H9 (cell line): ENCODE measurements at regions not wholly inside any gene's neighbourhood (a gene's known extent, or its start where the extent isn't known, plus 50 kb on each side); places are given as distances from the start of the nearest gene placed in this dataset.

Experiments
- DNase-seq: peaks from one replicate; pipeline ENCODE4 v3.0.0-alpha.2; 2017
- H2AFZ ChIP-seq: one replicate; pipeline ENCODE4 v1.6.1; 2013; ENCODE audit warnings: mild to moderate bottlenecking, low read length, control low read depth, moderate library complexity
- H2AK5ac ChIP-seq: 2 replicates; pipeline ENCODE4 v1.6.1; 2013; ENCODE audit warnings: low read length, control low read depth, mixed read lengths; ENCODE audit not compliant: insufficient read length
- H2BK120ac ChIP-seq: one replicate; pipeline ENCODE4 v1.6.1; 2013; ENCODE audit warnings: low read depth, mild to moderate bottlenecking, low read length, control low read depth, inconsistent platforms; ENCODE audit not compliant: poor library complexity, severe bottlenecking
- H2BK12ac ChIP-seq: 2 replicates; pipeline ENCODE4 v1.6.1; 2013; ENCODE audit warnings: low read length, control low read depth, mixed read lengths, low read depth; ENCODE audit not compliant: insufficient read length
- H2BK15ac ChIP-seq: 2 replicates; pipeline ENCODE4 v1.6.1; 2013; ENCODE audit warnings: low read depth, low read length, control low read depth
- H2BK20ac ChIP-seq: one replicate; pipeline ENCODE4 v1.6.1; 2013; ENCODE audit warnings: low read depth, mild to moderate bottlenecking, low read length, control low read depth, inconsistent platforms; ENCODE audit not compliant: poor library complexity, severe bottlenecking
- H2BK5ac ChIP-seq: 2 replicates; pipeline ENCODE4 v1.6.1; 2013; ENCODE audit warnings: low read length, control low read depth, mixed read lengths; ENCODE audit not compliant: insufficient read length
- H3K14ac ChIP-seq: 2 replicates; pipeline ENCODE4 v1.6.1; 2013; ENCODE audit warnings: low read length, control low read depth; ENCODE audit not compliant: insufficient read depth
- H3K18ac ChIP-seq: 2 replicates; pipeline ENCODE4 v1.6.1; 2013; ENCODE audit warnings: low read depth, mild to moderate bottlenecking, mixed read lengths, low read length, control low read depth; ENCODE audit not compliant: insufficient read length
- H3K23ac ChIP-seq: 2 replicates; pipeline ENCODE4 v1.6.1; 2013; ENCODE audit warnings: low read length, control low read depth, mixed read lengths, low read depth; ENCODE audit not compliant: insufficient read length
- H3K23me2 ChIP-seq: 2 replicates; pipeline ENCODE4 v1.6.1; 2013; ENCODE audit warnings: low read depth, mild to moderate bottlenecking, mixed read lengths, low read length, control low read depth; ENCODE audit not compliant: insufficient read length, poor library complexity, severe bottlenecking
- H3K27ac ChIP-seq: 2 replicates; pipeline ENCODE4 v1.5.1; 2013; ENCODE audit warnings: low read length, control low read depth, mixed read lengths, low read depth; ENCODE audit not compliant: insufficient read length
- H3K27me3 ChIP-seq: 2 replicates; pipeline ENCODE4 v1.6.1; 2013; ENCODE audit warnings: low read length, control low read depth, inconsistent platforms; ENCODE audit not compliant: insufficient read depth
- H3K4ac ChIP-seq: 2 replicates; pipeline ENCODE4 v1.6.1; 2013; ENCODE audit warnings: low read depth, mild to moderate bottlenecking, control low read depth, inconsistent platforms, low read length, moderate library complexity
- H3K4me1 ChIP-seq: 2 replicates; pipeline ENCODE4 v1.6.1; 2013; ENCODE audit warnings: low read length, control low read depth, inconsistent platforms; ENCODE audit not compliant: insufficient read depth
- H3K4me2 ChIP-seq: 2 replicates; pipeline ENCODE4 v1.6.1; 2013; ENCODE audit warnings: low read length, control low read depth, mixed read lengths; ENCODE audit not compliant: insufficient read length, insufficient read depth
- H3K56ac ChIP-seq: 2 replicates; pipeline ENCODE4 v1.6.1; 2013; ENCODE audit warnings: low read depth, mild to moderate bottlenecking, mixed read lengths, low read length, control low read depth; ENCODE audit not compliant: insufficient read length
- H3K79me1 ChIP-seq: 2 replicates; pipeline ENCODE4 v1.6.1; 2013; ENCODE audit warnings: low read depth, mild to moderate bottlenecking, moderate library complexity, low read length, control low read depth, inconsistent platforms; ENCODE audit not compliant: insufficient read depth, poor library complexity, severe bottlenecking
- H3K79me2 ChIP-seq: 2 replicates; pipeline ENCODE4 v1.6.1; 2013; ENCODE audit warnings: low read length, control low read depth, inconsistent platforms; ENCODE audit not compliant: insufficient read depth
- H3K9ac ChIP-seq: 2 replicates; pipeline ENCODE4 v1.6.1; 2013; ENCODE audit warnings: low read length, control low read depth, mixed read lengths; ENCODE audit not compliant: insufficient read length; ENCODE audit errors: extremely low read depth
- H3K9me3 ChIP-seq: one replicate; pipeline ENCODE4 v1.6.1; 2013; ENCODE audit warnings: low read depth, low read length, inconsistent platforms; ENCODE audit not compliant: control insufficient read depth
- H3T11ph ChIP-seq: one replicate; pipeline ENCODE4 v1.6.1; 2013; ENCODE audit warnings: mild to moderate bottlenecking, low read length, control low read depth, inconsistent platforms
- H4K20me1 ChIP-seq: one replicate; pipeline ENCODE4 v1.6.1; 2013; ENCODE audit not compliant: control insufficient read depth, insufficient read length, insufficient read depth
- H4K5ac ChIP-seq: 2 replicates; pipeline ENCODE4 v1.6.1; 2013; ENCODE audit warnings: low read depth, mild to moderate bottlenecking, mixed read lengths, low read length, control low read depth; ENCODE audit not compliant: insufficient read length
- H4K8ac ChIP-seq: replicated peaks from 2 replicates; pipeline ENCODE4 v1.6.1; 2013; ENCODE audit warnings: low read length, control low read depth, mixed read lengths, low read depth; ENCODE audit not compliant: insufficient read length
- H4K91ac ChIP-seq: 2 replicates; pipeline ENCODE4 v1.6.1; 2013; ENCODE audit warnings: low read depth, mild to moderate bottlenecking, moderate library complexity, mixed read lengths, low read length, control low read depth; ENCODE audit not compliant: insufficient read length
- H3K27ac Mint-ChIP-seq, 3 experiments: 2 replicates in 2 of 3; 3 replicates in 1 of 3; pipeline ENCODE4 v1.8.0; 2020 to 2021; ENCODE audit warnings: mixed read lengths in 3 of 3, mild to moderate bottlenecking in 1 of 3, moderate library complexity in 1 of 3
- H3K27me3 Mint-ChIP-seq: 2 replicates; pipeline ENCODE4 v1.8.0; 2021; ENCODE audit warnings: low read depth, mild to moderate bottlenecking, moderate library complexity, mixed read lengths
- H3K36me3 Mint-ChIP-seq, 3 experiments: 2 replicates in 2 of 3; 3 replicates in 1 of 3; pipeline ENCODE4 v1.8.0; 2020 to 2021; ENCODE audit warnings: low read depth in 3 of 3, mixed read lengths in 3 of 3; ENCODE audit not compliant: insufficient read depth in 1 of 3
- H3K4me1 Mint-ChIP-seq, 2 experiments: 2 replicates each; pipeline ENCODE4 v1.8.0; 2020; ENCODE audit warnings: mixed read lengths in 2 of 2
- H3K4me3 Mint-ChIP-seq, 2 experiments: 2 replicates in 1 of 2; 3 replicates in 1 of 2; pipeline ENCODE4 v1.8.0; 2020 to 2021; ENCODE audit warnings: mild to moderate bottlenecking in 2 of 2, mixed read lengths in 2 of 2, moderate library complexity in 1 of 2
- H3K9me3 Mint-ChIP-seq, 2 experiments: 2 replicates in 1 of 2; 3 replicates in 1 of 2; pipeline ENCODE4 v1.8.0; 2020; ENCODE audit warnings: mild to moderate bottlenecking in 2 of 2, mixed read lengths in 2 of 2, moderate library complexity in 1 of 2
- WGBS: extraction: QIAGEN DNeasy Blood & Tissue Kit; methylation state at CpG from one replicate; pipeline ENCODE4 v1.1.7; 2013; ENCODE audit warnings: missing lambda C conversion rate, low lambda C conversion rate, mixed read lengths; ENCODE audit not compliant: insufficient read length; ENCODE audit errors: extremely low coverage; 5-methylcytosine and 5-hydroxymethylcytosine counted together
- TF ChIP-seq, protein P1 (sequence below): fragments of 200-600 bp; sonication (generic); conservative IDR thresholded peaks from 3 replicates; pipeline ENCODE4 v1.8.0; 2021; ENCODE audit warnings: antibody characterized with exemption, mild to moderate bottlenecking

GRCh38 chr10:78803710-78804109, 265.1 kb upstream of the ZMIZ1 start:
- no peak overlapping the region for H2BK12ac ChIP-seq
- H3K23ac ChIP-seq, result no peak overlapping the region
- H2BK20ac ChIP-seq, result no peak overlapping the region
- no peak overlapping the region for H2AFZ ChIP-seq
- no peak overlapping the region for H3K4ac ChIP-seq
- no peaks in the 10 kb centered on the region for H3K79me2 ChIP-seq
- no peaks in the 10 kb centered on the region for H3K4me1 ChIP-seq
- no peak overlapping the region for H2AK5ac ChIP-seq
- no peaks in the 10 kb centered on the region for H3K23me2 ChIP-seq
- Mint-ChIP-seq H3K9me3 (no peaks in the 10 kb centered on the region), H3K36me3 (no peaks in the 10 kb centered on the region; a peak in 1 of 7 replicates), H3K4me3 (no peak overlapping the region), H3K4me1 (peaks cover 5 to 16% of the 10 kb centered on the region in 2 experiments), H3K27me3 (peaks cover 55% of the 10 kb centered on the region), H3K27ac (no peak overlapping the region; a peak in 1 of 7 replicates)
- TF ChIP-seq, protein P1, sequence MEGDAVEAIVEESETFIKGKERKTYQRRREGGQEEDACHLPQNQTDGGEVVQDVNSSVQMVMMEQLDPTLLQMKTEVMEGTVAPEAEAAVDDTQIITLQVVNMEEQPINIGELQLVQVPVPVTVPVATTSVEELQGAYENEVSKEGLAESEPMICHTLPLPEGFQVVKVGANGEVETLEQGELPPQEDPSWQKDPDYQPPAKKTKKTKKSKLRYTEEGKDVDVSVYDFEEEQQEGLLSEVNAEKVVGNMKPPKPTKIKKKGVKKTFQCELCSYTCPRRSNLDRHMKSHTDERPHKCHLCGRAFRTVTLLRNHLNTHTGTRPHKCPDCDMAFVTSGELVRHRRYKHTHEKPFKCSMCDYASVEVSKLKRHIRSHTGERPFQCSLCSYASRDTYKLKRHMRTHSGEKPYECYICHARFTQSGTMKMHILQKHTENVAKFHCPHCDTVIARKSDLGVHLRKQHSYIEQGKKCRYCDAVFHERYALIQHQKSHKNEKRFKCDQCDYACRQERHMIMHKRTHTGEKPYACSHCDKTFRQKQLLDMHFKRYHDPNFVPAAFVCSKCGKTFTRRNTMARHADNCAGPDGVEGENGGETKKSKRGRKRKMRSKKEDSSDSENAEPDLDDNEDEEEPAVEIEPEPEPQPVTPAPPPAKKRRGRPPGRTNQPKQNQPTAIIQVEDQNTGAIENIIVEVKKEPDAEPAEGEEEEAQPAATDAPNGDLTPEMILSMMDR, result no peak
- H3K4me2 ChIP-seq, result no peak overlapping the region
- H3K56ac ChIP-seq, result no peak overlapping the region
- no peak overlapping the region for H3K18ac ChIP-seq
- no CpG with 5 or more reads among the region's 8 CpGs for WGBS
- H3K79me1 ChIP-seq, result no peaks in the 10 kb centered on the region
- H2BK120ac ChIP-seq, result no peak overlapping the region
- H3K14ac ChIP-seq, result no peak overlapping the region; the same call in 1 of the 2 replicates
- H3K27ac ChIP-seq, result no peak overlapping the region
- no peak overlapping the region for H4K5ac ChIP-seq
- H3T11ph ChIP-seq, result no peak overlapping the region
- H4K8ac ChIP-seq, result no peak overlapping the region
- H2BK15ac ChIP-seq, result no peak overlapping the region
- no peaks in the 10 kb centered on the region for H3K9me3 ChIP-seq
- DNase-seq, result no peak
- H3K9ac ChIP-seq, result no peak overlapping the region
- no peaks in the 10 kb centered on the region; the same call in 1 of the 2 replicates for H3K27me3 ChIP-seq
- H4K20me1 ChIP-seq, result no peaks in the 10 kb centered on the region
- H4K91ac ChIP-seq, result no peak overlapping the region
- H2BK5ac ChIP-seq, result no peak overlapping the region
